Panc1 (cell line): ENCODE measurements at regions not wholly inside any gene's neighbourhood (a gene's known extent, or its start where the extent isn't known, plus 50 kb on each side); places are given as distances from the start of the nearest gene placed in this dataset.
"Not testable (repeated sequence)": the region's sequence is repeated elsewhere in the genome, so short reads cannot be mapped to it uniquely, and the experiment has no call there.

Source experiments
- POLR2AphosphoS5 ChIP-seq: IDR thresholded peaks from 2 replicates; pipeline ENCODE4 v1.6.1; 2012; ENCODE audit warnings: mild to moderate bottlenecking, low read depth, low read length, moderate library complexity
- TF ChIP-seq, protein P1 (sequence below): fragments of 450-650 bp; IDR thresholded peaks from 2 replicates; pipeline ENCODE4 v1.5.1; 2017; ENCODE audit warnings: mild to moderate bottlenecking

GRCh38 chr14:54030996-54031395 lies 74.4 kb upstream of the BMP4 start:
- TF ChIP-seq, protein P1, sequence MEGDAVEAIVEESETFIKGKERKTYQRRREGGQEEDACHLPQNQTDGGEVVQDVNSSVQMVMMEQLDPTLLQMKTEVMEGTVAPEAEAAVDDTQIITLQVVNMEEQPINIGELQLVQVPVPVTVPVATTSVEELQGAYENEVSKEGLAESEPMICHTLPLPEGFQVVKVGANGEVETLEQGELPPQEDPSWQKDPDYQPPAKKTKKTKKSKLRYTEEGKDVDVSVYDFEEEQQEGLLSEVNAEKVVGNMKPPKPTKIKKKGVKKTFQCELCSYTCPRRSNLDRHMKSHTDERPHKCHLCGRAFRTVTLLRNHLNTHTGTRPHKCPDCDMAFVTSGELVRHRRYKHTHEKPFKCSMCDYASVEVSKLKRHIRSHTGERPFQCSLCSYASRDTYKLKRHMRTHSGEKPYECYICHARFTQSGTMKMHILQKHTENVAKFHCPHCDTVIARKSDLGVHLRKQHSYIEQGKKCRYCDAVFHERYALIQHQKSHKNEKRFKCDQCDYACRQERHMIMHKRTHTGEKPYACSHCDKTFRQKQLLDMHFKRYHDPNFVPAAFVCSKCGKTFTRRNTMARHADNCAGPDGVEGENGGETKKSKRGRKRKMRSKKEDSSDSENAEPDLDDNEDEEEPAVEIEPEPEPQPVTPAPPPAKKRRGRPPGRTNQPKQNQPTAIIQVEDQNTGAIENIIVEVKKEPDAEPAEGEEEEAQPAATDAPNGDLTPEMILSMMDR = not testable (repeated sequence)
- not testable (repeated sequence) for TF ChIP-seq POLR2AphosphoS5
